ENCODE measurements at regions not wholly inside any gene's neighbourhood (a gene's known extent, or its start where the extent isn't known, plus 50 kb on each side); places are given as distances from the start of the nearest gene placed in this dataset.

GRCh38 chr16:55171241-55171640 is 152.8 kb upstream of the IRX6 start:
- no peak overlapping the region for H3K4me3 ChIP-seq (ENCODE audit: low read depth, low read length)
- TF ChIP-seq, protein P1, sequence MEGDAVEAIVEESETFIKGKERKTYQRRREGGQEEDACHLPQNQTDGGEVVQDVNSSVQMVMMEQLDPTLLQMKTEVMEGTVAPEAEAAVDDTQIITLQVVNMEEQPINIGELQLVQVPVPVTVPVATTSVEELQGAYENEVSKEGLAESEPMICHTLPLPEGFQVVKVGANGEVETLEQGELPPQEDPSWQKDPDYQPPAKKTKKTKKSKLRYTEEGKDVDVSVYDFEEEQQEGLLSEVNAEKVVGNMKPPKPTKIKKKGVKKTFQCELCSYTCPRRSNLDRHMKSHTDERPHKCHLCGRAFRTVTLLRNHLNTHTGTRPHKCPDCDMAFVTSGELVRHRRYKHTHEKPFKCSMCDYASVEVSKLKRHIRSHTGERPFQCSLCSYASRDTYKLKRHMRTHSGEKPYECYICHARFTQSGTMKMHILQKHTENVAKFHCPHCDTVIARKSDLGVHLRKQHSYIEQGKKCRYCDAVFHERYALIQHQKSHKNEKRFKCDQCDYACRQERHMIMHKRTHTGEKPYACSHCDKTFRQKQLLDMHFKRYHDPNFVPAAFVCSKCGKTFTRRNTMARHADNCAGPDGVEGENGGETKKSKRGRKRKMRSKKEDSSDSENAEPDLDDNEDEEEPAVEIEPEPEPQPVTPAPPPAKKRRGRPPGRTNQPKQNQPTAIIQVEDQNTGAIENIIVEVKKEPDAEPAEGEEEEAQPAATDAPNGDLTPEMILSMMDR (IDR thresholded peaks at IDR 0.05; ENCODE audit: insufficient read depth, low read length), result no peak
- DNase-seq (ENCODE audit: low read depth), result no peak

- TF ChIP-seq, protein P1 (IDR thresholded peaks at IDR 0.05; ENCODE audit: insufficient read depth, low read length), result no peak
- no peak overlapping the region for H3K4me3 ChIP-seq (ENCODE audit: low read depth, low read length)
- DNase-seq (ENCODE audit: low read depth), result no peak
These were observed 148.6 kb upstream of the IRX6 start for GRCh38 chr16:55175389-55175788.

DNA sequence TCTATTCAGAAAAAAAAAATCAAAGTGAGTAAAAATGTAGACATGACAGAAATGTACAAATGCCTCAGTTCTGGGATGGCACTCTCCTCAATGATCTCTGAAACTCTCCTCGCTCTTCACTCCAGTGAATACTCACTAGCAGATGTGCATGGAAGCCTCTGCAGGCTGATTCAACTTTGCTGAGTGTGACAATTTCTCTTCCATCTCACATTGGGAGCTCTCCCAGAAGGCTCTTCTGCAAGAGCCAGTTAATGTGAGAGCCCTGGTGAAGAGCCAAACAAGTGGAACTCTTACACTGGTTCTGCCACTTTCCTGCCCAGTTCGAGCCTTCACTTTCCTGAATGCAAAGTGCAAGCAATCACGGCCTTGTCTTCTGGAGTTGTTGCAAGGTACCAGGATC is 147.1 kb upstream of the IRX6 start:
- TF ChIP-seq, protein P1 (IDR thresholded peaks at IDR 0.05; ENCODE audit: insufficient read depth, low read length), result no peak
- H3K4me3 ChIP-seq (ENCODE audit: low read depth, low read length), result no peak overlapping the region
- DNase-seq (ENCODE audit: low read depth), result no peak

- TF ChIP-seq, protein P1 (IDR thresholded peaks at IDR 0.05; ENCODE audit: insufficient read depth, low read length), result no peak
These were observed 144.6 kb upstream of the IRX6 start for GRCh38 chr16:55179411-55179810.

GRCh38 chr16:55179852-55180585 is 144.0 kb upstream of the IRX6 start:
- no peak for DNase-seq (ENCODE audit: low read depth)
- TF ChIP-seq, protein P1 (IDR thresholded peaks at IDR 0.05; ENCODE audit: insufficient read depth, low read length), result no peak
- no peak overlapping the region for H3K4me3 ChIP-seq (ENCODE audit: low read depth, low read length)

More at GRCh38 chr16:55179411-55179810, 144.6 kb upstream of the IRX6 start:
- no peak overlapping the region for H3K4me3 ChIP-seq (ENCODE audit: low read depth, low read length)
- no peak for DNase-seq (ENCODE audit: low read depth)

DNA sequence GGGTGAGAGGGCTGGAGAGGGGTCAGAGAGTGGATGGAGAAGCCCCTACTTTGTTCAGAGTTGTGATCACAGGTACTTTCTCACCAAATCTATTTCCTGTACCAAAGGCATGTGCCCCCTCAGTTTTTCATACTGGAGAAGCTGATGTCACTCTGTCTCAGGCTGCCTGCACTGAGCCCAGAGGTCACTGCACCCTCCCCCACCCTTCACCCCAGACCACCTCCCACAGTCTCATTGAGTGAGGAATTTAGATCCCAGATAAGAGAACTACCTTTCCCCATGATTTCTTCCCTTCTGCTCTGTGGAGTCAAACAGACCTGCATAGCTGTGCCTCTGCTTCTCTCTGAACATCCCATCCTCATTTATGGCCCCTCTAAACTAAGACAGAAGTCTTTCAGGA is 140.0 kb upstream of the IRX6 start:
- no peak for DNase-seq (ENCODE audit: low read depth)
- H3K4me3 ChIP-seq (ENCODE audit: low read depth, low read length), result no peak overlapping the region
- TF ChIP-seq, protein P1 (IDR thresholded peaks at IDR 0.05; ENCODE audit: insufficient read depth, low read length), result no peak

DNA sequence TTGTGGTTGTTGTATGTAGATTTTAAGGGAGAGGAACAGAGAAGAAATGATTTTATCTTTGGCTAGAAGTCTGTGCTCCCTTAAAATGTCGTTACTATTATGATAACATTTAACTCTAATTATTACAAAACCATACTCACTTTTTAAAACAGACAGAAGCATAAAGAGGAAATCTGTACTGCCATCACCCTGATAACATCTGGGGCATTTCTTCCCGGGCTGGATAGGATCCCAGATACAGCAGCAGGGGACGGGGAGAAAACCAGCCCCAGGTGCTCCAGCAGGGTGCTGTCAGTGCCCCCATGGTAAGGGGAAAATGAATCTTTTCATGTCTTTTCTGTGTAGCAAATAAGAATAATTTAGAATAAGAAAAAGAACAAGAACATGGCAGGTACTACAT is 139.4 kb upstream of the IRX6 start:
- no peak overlapping the region for H3K4me3 ChIP-seq (ENCODE audit: low read depth, low read length)
- TF ChIP-seq, protein P1 (IDR thresholded peaks at IDR 0.05; ENCODE audit: insufficient read depth, low read length), result no peak

More for the DNA sequence above, 139.4 kb upstream of the IRX6 start:
- DNase-seq (ENCODE audit: low read depth), result no peak

Data from fibroblast of the aortic adventitia (primary cell).